WTC11 (cell line): ENCODE measurements at regions not wholly inside any gene's neighbourhood (a gene's known extent, or its start where the extent isn't known, plus 50 kb on each side); places are given as distances from the start of the nearest gene placed in this dataset.

ENCODE experiments used
- ATAC-seq: fragments of 200-7000 bp; cut with Tn5 transposase; 2 replicates; pipeline ENCODE4 v1.10.0; 2021; ENCODE audit warnings: mild to moderate bottlenecking, moderate library complexity
- CTCF ChIA-PET: fragments of 300-600 bp; sonication (Branson Sonifier 250); formaldehyde crosslinking; loops from one replicate; lab custom pipeline; 2021; ENCODE audit warnings: antibody characterized with exemption; lab: Charles Lee
- POLR2A ChIA-PET: fragments of 350-600 bp; sonication (Branson Sonifier 250); formaldehyde crosslinking; loops from one replicate; lab custom pipeline; 2021; ENCODE audit warnings: antibody characterized with exemption; lab: Charles Lee
- DNase-seq: peaks from one replicate; pipeline ENCODE4 v3.0.0; 2021; ENCODE audit warnings: low spot score
- H3K27ac Mint-ChIP-seq: 2 replicates; pipeline ENCODE4 v1.8.0; 2021; ENCODE audit warnings: mixed read lengths
- H3K27me3 Mint-ChIP-seq: 2 replicates; pipeline ENCODE4 v1.8.0; 2021; ENCODE audit warnings: low read depth, mild to moderate bottlenecking, moderate library complexity, mixed read lengths
- H3K36me3 Mint-ChIP-seq: 2 replicates; pipeline ENCODE4 v1.8.0; 2021; ENCODE audit warnings: mixed read lengths
- H3K4me1 Mint-ChIP-seq: 2 replicates; pipeline ENCODE4 v1.8.0; 2022; ENCODE audit warnings: mixed read lengths
- H3K4me3 Mint-ChIP-seq: 2 replicates; pipeline ENCODE4 v1.8.0; 2021; ENCODE audit warnings: mild to moderate bottlenecking, moderate library complexity, mixed read lengths
- H3K9me3 Mint-ChIP-seq: 2 replicates; pipeline ENCODE4 v1.8.0; 2021; ENCODE audit warnings: mixed read lengths
- CREB1 ChIP-seq: sonication (generic); formaldehyde crosslinking; IDR thresholded peaks from 2 replicates; pipeline ENCODE4 v1.8.0; 2023; ENCODE audit warnings: mild to moderate bottlenecking, missing genetic modification reagents
- EMX1 ChIP-seq: fragments of 250-450 bp; sonication (Bioruptor Pico); IDR thresholded peaks from 2 replicates; pipeline ENCODE4 v1.8.0; 2021; ENCODE audit warnings: mild to moderate bottlenecking
- FOXP1 ChIP-seq: sonication (generic); formaldehyde crosslinking; IDR thresholded peaks from 2 replicates; pipeline ENCODE4 v1.8.0; 2022; ENCODE audit warnings: missing genetic modification reagents, mild to moderate bottlenecking, moderate library complexity, borderline replicate concordance
- KAT7 ChIP-seq: sonication (generic); formaldehyde crosslinking; IDR thresholded peaks from 2 replicates; pipeline ENCODE4 v1.8.1; 2023; ENCODE audit warnings: missing genetic modification reagents, mild to moderate bottlenecking, borderline replicate concordance
- NR2C2 ChIP-seq: sonication (generic); formaldehyde crosslinking; IDR thresholded peaks from 2 replicates; pipeline ENCODE4 v1.8.0; 2022; ENCODE audit warnings: mild to moderate bottlenecking, missing genetic modification reagents
- OVOL2 ChIP-seq: fragments of 250-450 bp; sonication (Bioruptor Pico); IDR thresholded peaks from 2 replicates; pipeline ENCODE4 v1.9.0; 2021; ENCODE audit warnings: mild to moderate bottlenecking, borderline replicate concordance
- TF ChIP-seq, protein P1 (sequence below): sonication (generic); formaldehyde crosslinking; IDR thresholded peaks from 2 replicates; pipeline ENCODE4 v1.8.0; 2022; ENCODE audit warnings: missing genetic modification reagents
- TF ChIP-seq, protein P2 (sequence below): sonication (generic); formaldehyde crosslinking; IDR thresholded peaks from 2 replicates; pipeline ENCODE4 v1.8.0; 2022; ENCODE audit warnings: mild to moderate bottlenecking, missing genetic modification reagents
- TF ChIP-seq, protein P3 (sequence below): sonication (generic); formaldehyde crosslinking; IDR thresholded peaks from 2 replicates; pipeline ENCODE4 v1.8.1; 2023; ENCODE audit warnings: mild to moderate bottlenecking, missing genetic modification reagents, borderline replicate concordance
- TF ChIP-seq, protein P4 (sequence below): fragments of 250-450 bp; sonication (Bioruptor Pico); IDR thresholded peaks from 2 replicates; pipeline ENCODE4 v1.9.0; 2021; ENCODE audit warnings: mild to moderate bottlenecking
- TF ChIP-seq, protein P5 (sequence below): sonication (generic); formaldehyde crosslinking; IDR thresholded peaks from 2 replicates; pipeline ENCODE4 v1.8.1; 2023; ENCODE audit warnings: mild to moderate bottlenecking, moderate library complexity, missing genetic modification reagents
- TF ChIP-seq, protein P6 (sequence below): sonication (generic); formaldehyde crosslinking; IDR thresholded peaks from 2 replicates; pipeline ENCODE4 v1.8.1; 2022; ENCODE audit warnings: mild to moderate bottlenecking, moderate library complexity, missing genetic modification reagents

DNA sequence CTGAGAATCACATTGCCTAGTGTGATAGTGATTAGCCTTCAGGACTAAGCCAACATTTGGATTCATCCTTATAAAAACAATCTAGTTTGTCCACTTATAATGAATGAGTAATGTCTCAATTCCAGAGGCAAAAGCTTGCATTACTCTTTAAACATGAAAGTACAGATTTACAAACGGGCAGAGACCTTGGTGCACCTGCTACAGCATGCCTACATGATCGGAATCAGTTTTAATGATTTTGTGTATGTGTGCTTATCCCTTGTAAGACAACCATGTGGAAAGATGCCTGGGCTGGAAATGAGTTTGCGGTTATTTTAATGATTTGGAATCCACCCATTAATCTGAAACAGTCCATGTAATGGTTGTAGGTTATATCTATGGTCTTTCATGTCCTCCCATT lies 572.7 kb downstream of the KLHL13 start:
- ChIA-PET POLR2A (no interaction called here), CTCF (no interaction called here)
- no peaks in the 10 kb centered on the region; the same call in 1 of the 2 replicates for H3K27me3 Mint-ChIP-seq
- H3K9me3 Mint-ChIP-seq, result no peaks in the 10 kb centered on the region
- no peaks in the 10 kb centered on the region for H3K4me1 Mint-ChIP-seq
- DNase-seq (no peak), ATAC-seq (no peak)
- H3K4me3 Mint-ChIP-seq, result no peak overlapping the region
- H3K27ac Mint-ChIP-seq, result no peak overlapping the region
- H3K36me3 Mint-ChIP-seq, result no peaks in the 10 kb centered on the region
- TF ChIP-seq, protein P1, sequence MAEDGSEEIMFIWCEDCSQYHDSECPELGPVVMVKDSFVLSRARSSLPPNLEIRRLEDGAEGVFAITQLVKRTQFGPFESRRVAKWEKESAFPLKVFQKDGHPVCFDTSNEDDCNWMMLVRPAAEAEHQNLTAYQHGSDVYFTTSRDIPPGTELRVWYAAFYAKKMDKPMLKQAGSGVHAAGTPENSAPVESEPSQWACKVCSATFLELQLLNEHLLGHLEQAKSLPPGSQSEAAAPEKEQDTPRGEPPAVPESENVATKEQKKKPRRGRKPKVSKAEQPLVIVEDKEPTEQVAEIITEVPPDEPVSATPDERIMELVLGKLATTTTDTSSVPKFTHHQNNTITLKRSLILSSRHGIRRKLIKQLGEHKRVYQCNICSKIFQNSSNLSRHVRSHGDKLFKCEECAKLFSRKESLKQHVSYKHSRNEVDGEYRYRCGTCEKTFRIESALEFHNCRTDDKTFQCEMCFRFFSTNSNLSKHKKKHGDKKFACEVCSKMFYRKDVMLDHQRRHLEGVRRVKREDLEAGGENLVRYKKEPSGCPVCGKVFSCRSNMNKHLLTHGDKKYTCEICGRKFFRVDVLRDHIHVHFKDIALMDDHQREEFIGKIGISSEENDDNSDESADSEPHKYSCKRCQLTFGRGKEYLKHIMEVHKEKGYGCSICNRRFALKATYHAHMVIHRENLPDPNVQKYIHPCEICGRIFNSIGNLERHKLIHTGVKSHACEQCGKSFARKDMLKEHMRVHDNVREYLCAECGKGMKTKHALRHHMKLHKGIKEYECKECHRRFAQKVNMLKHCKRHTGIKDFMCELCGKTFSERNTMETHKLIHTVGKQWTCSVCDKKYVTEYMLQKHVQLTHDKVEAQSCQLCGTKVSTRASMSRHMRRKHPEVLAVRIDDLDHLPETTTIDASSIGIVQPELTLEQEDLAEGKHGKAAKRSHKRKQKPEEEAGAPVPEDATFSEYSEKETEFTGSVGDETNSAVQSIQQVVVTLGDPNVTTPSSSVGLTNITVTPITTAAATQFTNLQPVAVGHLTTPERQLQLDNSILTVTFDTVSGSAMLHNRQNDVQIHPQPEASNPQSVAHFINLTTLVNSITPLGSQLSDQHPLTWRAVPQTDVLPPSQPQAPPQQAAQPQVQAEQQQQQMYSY (CRISPR knock-in tag), result no peak
- TF ChIP-seq, protein P2, sequence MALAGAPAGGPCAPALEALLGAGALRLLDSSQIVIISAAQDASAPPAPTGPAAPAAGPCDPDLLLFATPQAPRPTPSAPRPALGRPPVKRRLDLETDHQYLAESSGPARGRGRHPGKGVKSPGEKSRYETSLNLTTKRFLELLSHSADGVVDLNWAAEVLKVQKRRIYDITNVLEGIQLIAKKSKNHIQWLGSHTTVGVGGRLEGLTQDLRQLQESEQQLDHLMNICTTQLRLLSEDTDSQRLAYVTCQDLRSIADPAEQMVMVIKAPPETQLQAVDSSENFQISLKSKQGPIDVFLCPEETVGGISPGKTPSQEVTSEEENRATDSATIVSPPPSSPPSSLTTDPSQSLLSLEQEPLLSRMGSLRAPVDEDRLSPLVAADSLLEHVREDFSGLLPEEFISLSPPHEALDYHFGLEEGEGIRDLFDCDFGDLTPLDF, result no peak
- no peak for TF ChIP-seq EMX1 (CRISPR knock-in tag)
- TF ChIP-seq, protein P3, sequence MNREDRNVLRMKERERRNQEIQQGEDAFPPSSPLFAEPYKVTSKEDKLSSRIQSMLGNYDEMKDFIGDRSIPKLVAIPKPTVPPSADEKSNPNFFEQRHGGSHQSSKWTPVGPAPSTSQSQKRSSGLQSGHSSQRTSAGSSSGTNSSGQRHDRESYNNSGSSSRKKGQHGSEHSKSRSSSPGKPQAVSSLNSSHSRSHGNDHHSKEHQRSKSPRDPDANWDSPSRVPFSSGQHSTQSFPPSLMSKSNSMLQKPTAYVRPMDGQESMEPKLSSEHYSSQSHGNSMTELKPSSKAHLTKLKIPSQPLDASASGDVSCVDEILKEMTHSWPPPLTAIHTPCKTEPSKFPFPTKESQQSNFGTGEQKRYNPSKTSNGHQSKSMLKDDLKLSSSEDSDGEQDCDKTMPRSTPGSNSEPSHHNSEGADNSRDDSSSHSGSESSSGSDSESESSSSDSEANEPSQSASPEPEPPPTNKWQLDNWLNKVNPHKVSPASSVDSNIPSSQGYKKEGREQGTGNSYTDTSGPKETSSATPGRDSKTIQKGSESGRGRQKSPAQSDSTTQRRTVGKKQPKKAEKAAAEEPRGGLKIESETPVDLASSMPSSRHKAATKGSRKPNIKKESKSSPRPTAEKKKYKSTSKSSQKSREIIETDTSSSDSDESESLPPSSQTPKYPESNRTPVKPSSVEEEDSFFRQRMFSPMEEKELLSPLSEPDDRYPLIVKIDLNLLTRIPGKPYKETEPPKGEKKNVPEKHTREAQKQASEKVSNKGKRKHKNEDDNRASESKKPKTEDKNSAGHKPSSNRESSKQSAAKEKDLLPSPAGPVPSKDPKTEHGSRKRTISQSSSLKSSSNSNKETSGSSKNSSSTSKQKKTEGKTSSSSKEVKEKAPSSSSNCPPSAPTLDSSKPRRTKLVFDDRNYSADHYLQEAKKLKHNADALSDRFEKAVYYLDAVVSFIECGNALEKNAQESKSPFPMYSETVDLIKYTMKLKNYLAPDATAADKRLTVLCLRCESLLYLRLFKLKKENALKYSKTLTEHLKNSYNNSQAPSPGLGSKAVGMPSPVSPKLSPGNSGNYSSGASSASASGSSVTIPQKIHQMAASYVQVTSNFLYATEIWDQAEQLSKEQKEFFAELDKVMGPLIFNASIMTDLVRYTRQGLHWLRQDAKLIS (CRISPR knock-in tag), result no peak
- TF ChIP-seq, protein P4, sequence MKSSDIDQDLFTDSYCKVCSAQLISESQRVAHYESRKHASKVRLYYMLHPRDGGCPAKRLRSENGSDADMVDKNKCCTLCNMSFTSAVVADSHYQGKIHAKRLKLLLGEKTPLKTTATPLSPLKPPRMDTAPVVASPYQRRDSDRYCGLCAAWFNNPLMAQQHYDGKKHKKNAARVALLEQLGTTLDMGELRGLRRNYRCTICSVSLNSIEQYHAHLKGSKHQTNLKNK (CRISPR knock-in tag), result no peak
- TF ChIP-seq, protein P5, sequence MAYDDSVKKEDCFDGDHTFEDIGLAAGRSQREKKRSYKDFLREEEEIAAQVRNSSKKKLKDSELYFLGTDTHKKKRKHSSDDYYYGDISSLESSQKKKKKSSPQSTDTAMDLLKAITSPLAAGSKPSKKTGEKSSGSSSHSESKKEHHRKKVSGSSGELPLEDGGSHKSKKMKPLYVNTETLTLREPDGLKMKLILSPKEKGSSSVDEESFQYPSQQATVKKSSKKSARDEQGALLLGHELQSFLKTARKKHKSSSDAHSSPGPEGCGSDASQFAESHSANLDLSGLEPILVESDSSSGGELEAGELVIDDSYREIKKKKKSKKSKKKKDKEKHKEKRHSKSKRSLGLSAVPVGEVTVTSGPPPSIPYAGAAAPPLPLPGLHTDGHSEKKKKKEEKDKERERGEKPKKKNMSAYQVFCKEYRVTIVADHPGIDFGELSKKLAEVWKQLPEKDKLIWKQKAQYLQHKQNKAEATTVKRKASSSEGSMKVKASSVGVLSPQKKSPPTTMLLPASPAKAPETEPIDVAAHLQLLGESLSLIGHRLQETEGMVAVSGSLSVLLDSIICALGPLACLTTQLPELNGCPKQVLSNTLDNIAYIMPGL (CRISPR knock-in tag), result no peak

DNA sequence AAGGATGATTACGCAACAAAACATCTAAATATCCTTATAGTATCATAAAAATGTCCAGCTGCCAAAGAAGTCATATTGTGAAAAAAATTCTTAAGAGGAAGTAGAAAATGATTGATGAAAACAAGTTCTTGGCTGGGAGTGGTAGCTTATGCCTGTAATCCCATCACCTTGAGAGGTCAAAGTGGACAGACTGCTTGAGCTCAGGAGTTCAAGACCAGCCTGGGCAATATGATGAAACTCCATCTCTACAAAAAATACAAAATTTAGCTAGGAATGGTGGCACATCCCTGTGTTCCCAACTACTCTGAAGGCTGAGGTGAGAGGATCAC lies 577.6 kb downstream of the KLHL13 start:
- ATAC-seq (no peak), DNase-seq (no peak)
- no peak for TF ChIP-seq KAT7 (CRISPR knock-in tag)
- no peak for TF ChIP-seq OVOL2 (CRISPR knock-in tag)
- TF ChIP-seq, protein P6, sequence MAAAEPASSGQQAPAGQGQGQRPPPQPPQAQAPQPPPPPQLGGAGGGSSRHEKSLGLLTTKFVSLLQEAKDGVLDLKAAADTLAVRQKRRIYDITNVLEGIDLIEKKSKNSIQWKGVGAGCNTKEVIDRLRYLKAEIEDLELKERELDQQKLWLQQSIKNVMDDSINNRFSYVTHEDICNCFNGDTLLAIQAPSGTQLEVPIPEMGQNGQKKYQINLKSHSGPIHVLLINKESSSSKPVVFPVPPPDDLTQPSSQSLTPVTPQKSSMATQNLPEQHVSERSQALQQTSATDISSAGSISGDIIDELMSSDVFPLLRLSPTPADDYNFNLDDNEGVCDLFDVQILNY (CRISPR knock-in tag), result no peak
- TF ChIP-seq CREB1, result no peak
- no peak for TF ChIP-seq FOXP1
- TF ChIP-seq NR2C2 (CRISPR knock-in tag), result no peak
- ChIA-PET CTCF (no interaction called here), POLR2A (no interaction called here)
- Mint-ChIP-seq H3K27ac (no peak overlapping the region), H3K4me1 (no peaks in the 10 kb centered on the region), H3K36me3 (no peaks in the 10 kb centered on the region), H3K27me3 (no peaks in the 10 kb centered on the region; the same call in 1 of the 2 replicates), H3K9me3 (0 out of 2 replicates have a peak, but pooled peaks cover 3% of the 10 kb centered on the region), H3K4me3 (no peak overlapping the region)
